LHCN-M2 (cell line): ENCODE measurements at regions not wholly inside any gene's neighbourhood (a gene's known extent, or its start where the extent isn't known, plus 50 kb on each side); places are given as distances from the start of the nearest gene placed in this dataset.

Source experiments
- DNase-seq: peaks from one replicate; pipeline ENCODE4 v3.0.0-alpha.2; 2012; ENCODE audit warnings: low read depth

DNA sequence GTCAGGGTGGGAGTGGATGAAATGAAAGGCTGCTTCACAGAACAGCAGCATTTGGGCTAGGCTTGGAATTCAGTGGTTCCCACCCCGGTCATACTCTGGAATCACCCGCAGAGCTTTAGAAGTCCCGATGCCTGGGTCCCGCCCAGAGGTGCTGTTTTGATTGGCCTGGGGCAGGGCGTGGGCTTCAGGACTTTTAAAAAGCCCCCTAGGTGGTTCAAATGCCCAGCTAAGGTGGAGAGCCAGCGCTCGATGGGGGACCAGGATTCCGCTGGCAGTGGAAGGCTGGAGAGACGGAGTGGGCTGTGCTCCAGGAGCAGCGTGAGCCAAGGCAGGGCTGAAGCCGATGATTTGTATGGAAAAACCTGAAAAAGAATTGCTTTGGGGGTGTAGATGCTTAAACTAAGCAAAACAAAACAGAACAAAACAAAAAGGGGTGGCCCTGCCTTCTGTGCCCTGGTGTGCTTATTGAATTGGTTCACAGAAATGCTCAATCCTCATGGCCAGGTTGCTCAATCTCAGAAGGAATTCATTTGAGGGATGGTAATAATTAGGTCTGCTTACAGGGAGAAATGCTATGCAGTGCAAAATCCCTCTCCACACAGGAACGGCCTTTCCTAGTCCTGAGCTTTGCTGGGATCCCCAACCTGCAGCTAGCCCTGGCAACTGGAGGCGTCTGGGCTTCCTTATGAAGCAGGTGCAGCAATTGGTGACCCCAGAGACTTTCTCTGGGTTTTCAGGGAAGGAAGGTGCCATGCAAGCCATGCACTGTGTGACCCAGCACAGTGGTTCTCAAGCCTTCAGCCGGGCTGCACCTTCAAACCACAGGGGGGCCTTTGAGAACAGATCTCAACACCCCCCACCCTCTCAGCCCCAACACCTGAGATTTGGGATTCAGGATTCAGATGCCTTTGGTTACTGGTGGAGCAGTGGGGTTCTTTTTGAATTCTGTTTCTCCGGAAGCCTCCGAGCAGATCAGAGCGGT lies 174.0 kb upstream of the ZNF618 start:
- DNase-seq = no peak

DNA sequence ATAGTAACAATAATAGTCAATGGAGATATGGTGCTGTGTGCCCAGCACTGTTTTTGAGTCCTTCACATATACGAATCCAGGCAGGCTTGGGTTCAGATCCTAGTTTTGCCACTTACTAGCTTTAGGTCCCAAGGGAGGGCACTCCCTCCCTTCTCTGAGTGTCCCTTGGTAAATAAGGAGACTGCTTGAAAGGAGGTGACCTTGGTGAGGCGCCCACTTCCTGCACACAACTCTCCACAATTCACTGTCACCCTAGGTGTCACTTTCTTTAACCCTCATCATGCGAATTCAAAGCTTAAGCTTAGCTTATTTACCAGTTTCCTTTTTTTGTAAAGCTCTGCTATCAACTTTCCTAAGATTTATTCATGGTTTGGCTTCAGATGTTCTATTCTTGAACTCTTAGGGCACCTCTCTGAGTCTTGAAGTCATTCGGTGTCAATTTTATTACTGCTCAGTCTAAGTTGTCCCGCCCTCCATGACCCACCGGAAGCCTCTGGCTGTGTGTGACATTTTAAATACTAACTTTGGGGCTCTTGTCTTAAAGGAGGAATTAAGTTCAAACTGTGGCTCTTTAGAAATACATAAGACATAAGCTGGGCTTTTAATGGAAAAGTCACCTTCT lies 170.7 kb upstream of the ZNF618 start:
- no peak for DNase-seq

DNA sequence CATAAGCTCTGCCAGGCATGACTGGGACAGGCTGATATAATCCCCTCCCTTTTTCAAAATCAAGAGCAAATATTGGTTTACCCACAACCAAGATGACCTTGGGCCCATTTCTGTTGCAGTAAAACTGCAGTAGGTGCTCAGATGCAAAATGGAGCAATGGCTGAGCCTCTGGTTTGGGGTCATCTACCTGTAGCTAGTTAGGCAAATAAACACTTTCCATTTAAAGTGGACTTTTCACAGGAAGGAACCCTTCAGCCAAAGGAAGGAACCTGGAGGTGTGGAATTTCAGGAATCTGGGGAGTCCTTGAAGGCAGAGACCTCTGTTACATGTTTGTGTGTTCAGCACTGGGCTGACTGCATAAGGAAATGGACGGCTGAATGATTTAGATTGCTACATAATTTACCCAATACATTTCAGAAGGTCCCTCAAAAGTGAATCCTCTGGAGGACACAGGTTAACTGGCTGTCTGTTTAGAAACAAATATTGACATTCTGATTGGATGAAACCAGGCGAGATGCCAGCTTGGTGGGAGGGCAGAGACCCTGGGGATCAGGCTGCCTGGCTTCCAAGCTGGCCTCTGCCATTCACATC lies 170.1 kb upstream of the ZNF618 start:
- no peak for DNase-seq

DNA sequence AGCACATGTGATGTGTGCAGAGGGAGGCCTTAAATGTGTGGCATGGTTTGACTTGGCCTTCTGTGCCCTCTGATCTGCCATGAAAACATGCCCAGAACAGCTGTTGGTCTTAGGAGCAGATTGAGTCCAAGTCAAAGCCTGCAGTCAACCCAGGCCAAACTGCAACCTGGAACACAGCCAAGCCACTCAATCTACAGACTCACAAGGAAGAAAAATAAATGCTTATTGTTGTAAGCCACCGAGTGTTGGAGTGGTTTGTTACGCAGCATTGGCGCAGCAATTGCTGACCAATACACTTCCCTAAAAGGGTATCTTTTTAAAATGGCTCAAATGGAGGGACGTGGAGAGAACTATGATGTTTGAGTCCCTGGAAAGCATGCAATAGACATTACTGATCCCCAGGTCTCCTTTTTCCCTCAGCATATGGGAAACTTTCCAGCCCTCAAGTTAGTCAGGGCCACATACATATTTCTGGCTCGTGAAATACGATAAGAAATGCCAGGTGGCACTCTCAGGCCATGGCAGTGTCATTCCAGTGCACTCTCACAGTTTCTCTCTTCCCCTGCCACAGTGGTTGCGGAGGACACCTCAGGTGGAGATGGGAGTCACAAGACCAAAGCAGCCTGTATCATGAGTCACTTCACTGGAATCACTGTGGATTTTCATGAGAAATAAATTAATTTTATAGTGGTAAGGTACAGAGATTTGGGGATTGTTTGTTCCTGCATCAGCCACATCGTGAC lies 168.0 kb upstream of the ZNF618 start:
- peak; percentile 24 for DNase-seq

DNA sequence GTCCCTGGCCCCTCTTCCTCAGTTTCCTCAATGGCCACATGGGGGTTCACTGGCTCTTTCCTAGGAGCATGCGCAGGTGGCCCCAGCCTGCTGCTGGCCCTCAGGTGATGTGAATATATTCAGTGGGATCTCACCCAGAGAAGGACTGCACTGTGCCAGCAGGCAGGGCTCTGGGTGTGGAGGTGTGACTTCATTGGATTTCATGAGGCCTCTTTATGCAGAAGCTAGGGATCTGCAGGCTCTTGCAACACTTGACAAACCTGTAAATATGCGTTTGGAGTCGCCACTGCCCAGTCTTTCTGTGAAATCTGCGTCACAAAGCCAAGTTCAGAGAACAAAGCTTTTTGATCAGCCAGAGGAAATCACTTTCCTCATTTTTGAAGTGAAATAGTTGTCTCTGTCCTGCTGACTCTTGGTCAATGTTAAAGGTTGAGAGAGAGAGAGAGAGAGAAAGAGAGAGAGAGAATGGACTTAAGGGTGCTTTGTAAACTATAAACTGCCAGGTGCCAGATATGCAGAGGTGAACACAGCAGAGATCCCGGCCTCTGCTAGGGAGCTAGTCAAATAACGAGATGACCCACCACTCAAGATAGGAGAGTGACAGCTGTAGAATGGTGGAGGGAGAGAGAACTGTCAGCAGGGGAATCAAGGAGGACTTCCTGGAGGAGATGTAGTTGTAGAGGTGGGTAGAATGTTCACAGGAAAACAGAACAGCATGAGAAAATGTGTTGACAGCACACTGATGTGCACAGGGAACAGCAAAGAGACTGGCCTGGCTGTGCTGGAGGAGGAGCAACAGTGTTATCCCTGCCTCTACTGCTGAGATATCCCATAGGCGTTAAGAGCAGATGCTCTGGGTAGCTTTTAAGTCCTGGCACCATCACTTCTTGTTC lies 167.0 kb upstream of the ZNF618 start:
- no peak for DNase-seq

DNA sequence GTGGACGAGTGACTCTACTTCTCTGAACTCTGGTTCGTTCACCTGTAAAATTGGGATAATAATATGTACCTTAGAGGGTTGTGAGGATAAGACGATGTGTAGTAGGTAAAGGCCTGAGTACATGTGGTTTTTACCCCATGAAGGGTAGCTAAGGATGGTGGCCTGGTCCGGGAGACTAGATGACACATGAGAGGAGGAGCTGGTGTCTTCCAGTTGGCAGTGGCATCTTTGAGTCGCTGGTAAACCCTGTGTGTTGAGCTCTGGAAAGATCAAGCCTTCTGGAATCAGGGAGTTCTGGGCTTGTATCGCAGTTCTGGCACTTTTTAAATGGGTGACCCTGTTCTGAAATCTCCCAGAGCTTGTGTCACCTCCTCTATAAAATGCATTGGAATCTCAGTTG lies 166.4 kb upstream of the ZNF618 start:
- no peak for DNase-seq

DNA sequence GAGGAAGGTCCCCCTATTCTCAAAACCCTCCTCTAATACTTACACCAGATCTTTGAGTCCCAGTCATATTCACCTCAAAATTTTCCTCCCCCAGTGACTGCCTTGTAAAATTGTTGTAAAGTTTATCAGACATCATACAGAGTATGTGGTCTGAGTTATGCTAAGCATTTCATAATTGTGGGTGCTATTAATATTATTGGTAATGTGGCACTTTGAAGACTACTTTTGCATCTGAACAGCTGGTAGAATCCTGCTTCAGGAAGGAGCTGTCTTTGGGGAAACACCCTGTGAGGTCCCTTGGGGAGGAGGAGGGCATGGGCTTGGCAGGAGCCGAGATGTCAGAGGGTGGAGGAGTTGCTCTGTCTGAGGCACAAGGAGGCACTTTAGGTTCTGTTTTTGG lies 164.9 kb upstream of the ZNF618 start:
- DNase-seq = no peak

DNA sequence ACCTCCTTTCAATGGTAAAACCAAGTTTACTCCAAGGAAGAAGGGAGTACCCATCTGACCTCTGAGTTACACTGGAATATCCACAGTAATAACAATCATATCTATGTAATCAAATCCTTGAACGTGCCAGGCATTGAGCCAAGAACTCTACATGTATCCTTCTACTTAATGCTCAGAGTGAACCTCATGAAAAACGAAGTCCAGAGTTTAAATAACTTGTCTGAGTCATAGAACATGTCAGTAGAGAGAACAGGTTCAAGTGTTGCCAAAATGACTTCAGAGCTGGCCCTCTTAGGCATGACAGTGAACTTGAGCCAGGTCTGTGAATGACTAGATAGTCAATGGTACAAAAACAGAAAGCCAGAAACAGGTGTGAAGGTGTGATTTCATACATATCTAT lies 164.1 kb upstream of the ZNF618 start:
- DNase-seq = peak; percentile 46

DNA sequence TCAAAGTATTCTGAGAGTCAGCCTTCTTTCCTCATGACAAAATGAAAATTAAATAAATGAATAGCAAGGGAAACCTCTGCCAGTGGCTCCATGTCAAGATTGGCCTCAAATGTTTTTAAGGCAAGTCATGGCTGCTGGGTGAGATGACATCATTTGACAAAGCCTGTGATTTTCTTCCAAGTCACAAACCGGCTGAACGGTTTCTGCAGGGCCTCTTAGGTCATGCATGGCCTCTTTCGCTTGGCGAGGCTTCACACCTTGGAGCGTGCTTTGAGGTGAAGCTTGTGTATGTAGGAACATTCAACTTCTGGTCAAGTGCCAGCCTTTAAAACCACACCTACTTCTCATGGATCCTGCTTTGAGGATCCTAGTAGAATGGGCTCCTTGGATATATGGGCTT lies 161.0 kb upstream of the ZNF618 start:
- peak; percentile 15 for DNase-seq

DNA sequence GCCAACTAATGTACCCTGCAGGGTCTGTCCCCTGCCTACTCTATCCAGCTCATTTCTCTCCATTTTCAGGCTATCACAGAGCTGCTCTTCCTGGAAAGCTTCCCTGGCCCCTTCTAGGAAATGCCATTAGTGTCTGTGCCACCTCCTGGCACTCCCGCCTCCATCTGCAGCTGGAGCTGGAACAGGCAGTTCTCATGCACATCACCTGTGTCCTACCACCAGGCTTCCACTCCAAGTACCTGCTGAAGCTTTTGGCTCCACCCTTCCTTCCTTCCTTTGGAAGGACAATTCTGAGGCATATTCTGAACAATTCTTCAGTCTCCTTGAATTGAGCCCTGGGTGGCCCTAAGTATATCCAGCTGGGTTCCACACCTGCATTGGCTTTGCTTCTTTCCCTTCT lies 156.2 kb upstream of the ZNF618 start:
- DNase-seq = no peak

DNA sequence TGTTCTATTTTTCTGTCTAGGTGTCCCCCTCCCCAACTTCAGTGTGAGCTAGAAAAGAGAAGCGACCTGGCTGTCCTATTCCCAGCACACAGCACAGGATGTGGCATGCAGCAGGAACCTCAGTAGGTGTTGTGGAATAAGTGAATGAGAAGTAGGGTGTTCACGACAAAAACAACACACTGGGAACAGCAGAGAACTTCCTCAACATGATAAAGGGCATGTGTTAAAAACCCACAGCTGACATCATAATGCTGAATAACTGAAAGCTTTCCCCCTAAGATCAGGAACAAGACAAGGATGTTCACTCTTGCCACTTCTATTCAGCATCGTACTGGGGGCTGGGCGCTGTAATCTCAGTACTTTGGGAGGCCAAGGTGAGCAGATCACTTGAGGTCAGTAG lies 155.6 kb upstream of the ZNF618 start:
- DNase-seq = no peak

DNA sequence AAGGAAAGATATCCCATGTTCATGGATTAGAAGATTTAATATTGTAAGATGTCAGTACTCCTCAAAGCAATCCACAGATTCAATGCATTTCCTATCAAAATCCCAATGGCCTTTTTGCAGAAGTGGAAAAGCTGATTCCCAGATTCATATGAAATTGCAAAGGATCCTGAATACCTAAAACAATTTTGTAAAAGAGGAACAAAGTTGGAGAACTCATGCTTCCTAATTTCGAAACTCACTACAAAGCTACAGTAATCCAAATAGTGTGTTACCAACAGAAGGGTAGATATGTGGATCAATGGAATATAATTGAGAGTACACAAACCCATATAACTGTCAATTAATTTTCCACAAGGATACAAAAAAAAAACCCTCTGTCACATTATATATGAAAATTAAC lies 154.3 kb upstream of the ZNF618 start:
- DNase-seq = no peak

DNA sequence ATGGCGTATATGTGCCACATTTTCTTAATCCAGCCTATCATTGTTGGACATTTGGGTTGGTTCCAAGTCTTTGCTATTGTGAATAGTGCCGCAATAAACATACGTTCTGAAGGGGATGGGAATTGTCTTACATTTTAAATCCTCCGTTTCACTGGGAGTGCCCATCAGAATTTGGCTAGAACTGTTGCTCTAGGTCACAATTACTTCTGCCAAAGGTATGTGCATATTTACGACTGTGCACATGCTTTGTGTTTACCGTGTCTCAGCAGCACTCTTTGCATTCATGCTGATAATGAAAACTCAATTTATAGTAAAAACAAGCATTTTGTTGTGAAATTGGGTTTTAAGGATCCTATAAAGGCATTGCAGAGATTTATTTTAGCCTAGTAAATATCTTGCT lies 151.9 kb upstream of the ZNF618 start:
- no peak for DNase-seq

DNA sequence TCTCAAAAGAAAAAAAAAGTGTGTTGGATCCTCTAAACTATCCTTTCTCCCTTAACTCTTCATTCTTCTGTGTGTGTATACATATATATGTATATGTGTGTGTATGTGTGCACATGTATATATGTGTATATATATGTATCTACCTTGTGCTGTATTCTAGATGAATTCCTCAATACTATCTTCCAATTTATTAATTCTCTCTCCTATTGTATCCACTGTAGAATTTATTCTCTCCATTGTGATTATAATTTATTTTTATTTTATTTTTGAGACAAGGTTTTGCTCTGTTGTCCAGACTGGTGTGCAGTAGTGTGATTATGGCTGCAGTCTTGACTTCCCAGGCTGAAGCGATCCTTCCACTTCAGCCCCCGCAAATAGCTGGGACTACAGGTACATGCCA lies 147.1 kb upstream of the ZNF618 start:
- DNase-seq = no peak

DNA sequence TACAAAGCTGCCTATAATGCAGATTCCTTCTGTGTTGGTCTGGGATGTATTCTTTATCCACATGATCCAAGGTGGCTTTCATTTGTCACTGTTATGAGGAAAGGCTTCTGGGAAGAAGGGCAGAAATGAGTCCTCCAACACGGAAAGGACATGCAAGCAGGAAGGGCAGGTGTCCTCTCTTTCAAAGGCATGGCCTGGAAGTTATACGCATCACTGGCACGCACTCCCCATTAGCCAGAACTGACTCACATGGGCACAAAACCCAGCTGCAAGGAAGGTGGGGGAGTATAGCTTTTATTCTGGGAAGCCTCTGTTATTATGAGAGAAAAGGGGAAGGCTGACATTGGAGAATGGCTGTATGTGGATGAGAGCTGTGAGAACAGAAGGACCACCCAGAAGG lies 141.3 kb upstream of the ZNF618 start:
- no peak for DNase-seq

DNA sequence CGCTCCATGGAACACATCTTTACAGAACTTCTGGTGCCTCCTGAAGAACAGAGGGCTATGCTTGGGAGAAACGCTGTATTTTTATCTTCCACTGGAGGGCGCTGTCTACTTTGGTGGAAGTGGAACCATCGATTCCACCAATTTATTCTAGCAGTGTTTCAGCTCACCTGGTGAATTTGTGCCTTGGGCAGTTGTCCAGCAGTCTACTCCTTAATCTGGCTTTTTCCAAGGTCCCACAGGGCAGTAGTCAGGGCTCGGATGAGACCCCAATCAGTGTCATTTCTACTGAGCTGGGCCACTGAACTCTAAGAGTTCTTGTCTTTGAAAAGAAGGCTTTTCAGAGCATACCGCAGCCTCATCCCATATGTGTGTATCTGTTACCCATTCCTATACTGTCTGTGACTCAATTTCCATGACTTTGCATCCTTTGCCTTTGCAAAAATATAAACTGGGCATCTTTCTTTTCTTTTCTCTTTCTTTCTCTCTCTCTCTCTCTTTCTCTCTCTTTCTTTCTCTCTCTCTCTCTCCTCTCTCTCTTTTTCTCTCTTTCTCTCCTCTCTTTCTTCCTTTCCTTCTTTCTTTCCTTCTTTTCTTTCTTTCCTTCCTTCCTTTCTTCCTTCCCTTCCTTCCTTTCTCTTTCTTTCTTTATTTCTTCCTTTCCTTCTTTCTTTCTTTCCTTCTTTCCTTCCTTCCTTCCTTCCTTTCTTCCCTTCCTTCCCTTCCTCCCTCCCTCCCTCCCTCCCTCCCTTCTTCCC lies 138.4 kb upstream of the ZNF618 start:
- peak; percentile 60 for DNase-seq

DNA sequence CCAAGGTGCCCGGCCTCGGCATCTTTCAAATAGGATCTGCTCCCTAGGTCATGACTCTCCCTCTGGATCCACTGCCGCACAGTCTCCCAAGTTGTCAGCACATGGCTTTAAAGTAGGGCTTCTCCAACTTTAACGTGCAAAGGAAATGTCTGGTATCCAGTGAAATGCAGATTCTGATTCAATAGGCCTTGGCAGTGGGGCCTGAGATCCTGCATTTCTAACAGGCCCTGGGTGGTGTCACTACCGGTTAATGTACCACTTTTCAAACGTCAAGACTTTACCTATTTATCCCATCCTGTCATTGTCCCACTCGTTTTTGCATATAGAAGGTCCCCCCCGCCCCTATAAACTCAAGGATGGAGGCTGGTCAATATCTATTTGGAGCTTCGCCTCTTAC lies 137.6 kb upstream of the ZNF618 start:
- no peak for DNase-seq

DNA sequence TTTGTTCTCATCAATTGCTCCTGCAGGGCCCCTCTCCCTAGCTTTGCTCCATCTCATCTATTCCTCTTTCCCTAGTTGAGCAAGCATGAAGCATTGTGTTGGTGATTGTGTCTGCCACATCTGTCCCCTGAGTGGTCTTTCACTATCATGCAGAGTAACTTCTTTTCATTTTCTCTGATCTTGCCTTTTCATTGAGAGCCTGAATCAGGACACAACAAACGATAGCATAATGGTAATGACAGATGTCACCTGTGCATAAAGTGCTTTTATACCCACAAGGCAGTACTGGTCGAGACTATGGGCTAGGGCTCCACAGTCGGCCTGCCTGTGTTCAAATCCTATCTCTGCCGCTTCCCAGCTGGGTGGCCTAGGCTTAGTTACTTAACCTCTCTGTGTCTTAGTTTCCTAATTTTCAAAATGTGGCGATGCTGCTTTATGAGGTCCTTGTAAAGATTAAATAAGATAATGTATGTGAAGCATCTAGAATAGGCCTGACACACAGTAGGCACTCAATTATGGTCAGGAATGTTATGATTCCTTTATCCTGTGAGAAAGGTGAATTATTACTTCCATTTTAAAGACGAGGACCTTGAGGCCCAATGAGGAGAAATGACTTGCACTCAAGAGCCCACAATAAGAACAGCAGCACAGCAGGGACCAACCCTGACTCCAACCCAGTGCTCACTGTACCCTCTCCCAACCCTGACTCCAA lies 137.1 kb upstream of the ZNF618 start:
- DNase-seq = no peak
